ENCODE measurements at regions not wholly inside any gene's neighbourhood (a gene's known extent, or its start where the extent isn't known, plus 50 kb on each side); places are given as distances from the start of the nearest gene placed in this dataset.

GRCh38 chr10:123257904-123258456 lies 103.8 kb downstream of the BUB3 start:
- H3K4me3 ChIP-seq (ENCODE audit: low read length) = no peak overlapping the region

GRCh38 chr10:123259081-123259480 lies 104.9 kb downstream of the BUB3 start:
- DNase-seq (ENCODE audit: low read depth) = no peak
- TF ChIP-seq CTCF (conservative IDR thresholded peaks at IDR 0.05; ENCODE audit: low read depth, low read length) = no peak
- no peak overlapping the region for H3K4me3 ChIP-seq (ENCODE audit: low read length)

More at GRCh38 chr10:123257904-123258456, 103.8 kb downstream of the BUB3 start:
- no peak for DNase-seq (ENCODE audit: low read depth)
- no peak for TF ChIP-seq CTCF (conservative IDR thresholded peaks at IDR 0.05; ENCODE audit: low read depth, low read length)

- TF ChIP-seq CTCF (conservative IDR thresholded peaks at IDR 0.05; ENCODE audit: low read depth, low read length) = no peak
- peak; percentile 57 for DNase-seq (ENCODE audit: low read depth)
- no peak overlapping the region for H3K4me3 ChIP-seq (ENCODE audit: low read length)
These were observed 105.6 kb downstream of the BUB3 start for GRCh38 chr10:123259791-123260190.

GRCh38 chr10:123262456-123262855 lies 108.3 kb downstream of the BUB3 start:
- no peak for TF ChIP-seq CTCF (conservative IDR thresholded peaks at IDR 0.05; ENCODE audit: low read depth, low read length)
- DNase-seq (ENCODE audit: low read depth) = no peak
- H3K4me3 ChIP-seq (ENCODE audit: low read length) = no peak overlapping the region

GRCh38 chr10:123266971-123267370 lies 112.8 kb downstream of the BUB3 start:
- TF ChIP-seq CTCF (conservative IDR thresholded peaks at IDR 0.05; ENCODE audit: low read depth, low read length) = no peak
- H3K4me3 ChIP-seq (ENCODE audit: low read length) = no peak overlapping the region
- DNase-seq (ENCODE audit: low read depth) = no peak

- TF ChIP-seq CTCF (conservative IDR thresholded peaks at IDR 0.05; ENCODE audit: low read depth, low read length) = no peak
These were observed 114.9 kb downstream of the BUB3 start for GRCh38 chr10:123269017-123269552.

GRCh38 chr10:123269675-123270074 lies 115.5 kb downstream of the BUB3 start:
- H3K4me3 ChIP-seq (ENCODE audit: low read length) = no peak overlapping the region
- no peak for TF ChIP-seq CTCF (conservative IDR thresholded peaks at IDR 0.05; ENCODE audit: low read depth, low read length)
- no peak for DNase-seq (ENCODE audit: low read depth)

More at GRCh38 chr10:123269017-123269552, 114.9 kb downstream of the BUB3 start:
- no peak overlapping the region for H3K4me3 ChIP-seq (ENCODE audit: low read length)
- no peak for DNase-seq (ENCODE audit: low read depth)
